ENCODE measurements at regions not wholly inside any gene's neighbourhood (a gene's known extent, or its start where the extent isn't known, plus 50 kb on each side); places are given as distances from the start of the nearest gene placed in this dataset.
A peak's percentile ranks its signal among the peaks of the same experiment; 100 is the strongest.

DNA sequence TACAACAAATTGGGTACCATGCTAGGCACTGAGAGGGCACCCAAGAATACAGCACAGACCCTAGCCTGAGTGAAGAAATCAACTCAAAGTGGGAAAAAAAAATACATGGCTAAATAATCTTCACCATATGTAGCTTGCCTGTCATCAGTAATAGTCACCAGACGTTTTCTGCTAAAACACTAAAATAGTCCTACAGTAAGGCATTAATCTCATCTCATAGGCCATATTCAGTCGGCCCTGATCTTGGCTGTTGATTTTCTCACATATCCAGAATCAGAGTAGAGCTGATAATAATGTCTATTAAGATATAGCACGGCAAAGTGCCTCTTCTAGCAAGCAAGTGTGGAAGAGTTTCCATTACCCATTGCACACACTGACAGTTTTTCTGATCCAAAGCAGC, 322.1 kb upstream of the SLC30A5 start:
- no peak for DNase-seq (ENCODE audit: low read depth)
- no peak overlapping the region for H3K4me3 ChIP-seq (ENCODE audit: low read depth, low read length)
- TF ChIP-seq, protein P1, sequence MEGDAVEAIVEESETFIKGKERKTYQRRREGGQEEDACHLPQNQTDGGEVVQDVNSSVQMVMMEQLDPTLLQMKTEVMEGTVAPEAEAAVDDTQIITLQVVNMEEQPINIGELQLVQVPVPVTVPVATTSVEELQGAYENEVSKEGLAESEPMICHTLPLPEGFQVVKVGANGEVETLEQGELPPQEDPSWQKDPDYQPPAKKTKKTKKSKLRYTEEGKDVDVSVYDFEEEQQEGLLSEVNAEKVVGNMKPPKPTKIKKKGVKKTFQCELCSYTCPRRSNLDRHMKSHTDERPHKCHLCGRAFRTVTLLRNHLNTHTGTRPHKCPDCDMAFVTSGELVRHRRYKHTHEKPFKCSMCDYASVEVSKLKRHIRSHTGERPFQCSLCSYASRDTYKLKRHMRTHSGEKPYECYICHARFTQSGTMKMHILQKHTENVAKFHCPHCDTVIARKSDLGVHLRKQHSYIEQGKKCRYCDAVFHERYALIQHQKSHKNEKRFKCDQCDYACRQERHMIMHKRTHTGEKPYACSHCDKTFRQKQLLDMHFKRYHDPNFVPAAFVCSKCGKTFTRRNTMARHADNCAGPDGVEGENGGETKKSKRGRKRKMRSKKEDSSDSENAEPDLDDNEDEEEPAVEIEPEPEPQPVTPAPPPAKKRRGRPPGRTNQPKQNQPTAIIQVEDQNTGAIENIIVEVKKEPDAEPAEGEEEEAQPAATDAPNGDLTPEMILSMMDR (IDR thresholded peaks at IDR 0.05; ENCODE audit: insufficient read depth, low read depth, low read length): no peak

DNA sequence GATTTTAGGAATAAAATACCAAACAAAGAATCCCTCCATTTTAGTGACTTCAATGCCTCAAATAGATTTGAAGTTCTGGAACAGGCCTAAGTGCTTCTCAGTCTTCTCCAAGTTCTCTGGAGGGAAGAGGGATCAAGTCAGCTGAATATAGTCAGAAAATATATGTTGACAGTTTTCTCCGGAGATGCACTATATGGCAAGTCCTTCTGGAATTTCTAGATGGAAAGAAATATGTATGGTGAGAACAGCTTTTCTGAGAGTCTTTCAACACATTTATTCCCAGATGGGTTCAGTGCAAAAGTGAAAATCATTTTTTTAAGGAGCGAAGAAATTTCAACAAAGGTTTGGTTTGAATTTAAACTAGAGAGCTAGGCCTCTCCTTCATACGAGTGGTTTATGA, 317.4 kb upstream of the SLC30A5 start:
- H3K4me3 ChIP-seq (ENCODE audit: low read depth, low read length): no peak overlapping the region
- TF ChIP-seq, protein P1 (IDR thresholded peaks at IDR 0.05; ENCODE audit: insufficient read depth, low read depth, low read length): no peak
- DNase-seq (ENCODE audit: low read depth): no peak

DNA sequence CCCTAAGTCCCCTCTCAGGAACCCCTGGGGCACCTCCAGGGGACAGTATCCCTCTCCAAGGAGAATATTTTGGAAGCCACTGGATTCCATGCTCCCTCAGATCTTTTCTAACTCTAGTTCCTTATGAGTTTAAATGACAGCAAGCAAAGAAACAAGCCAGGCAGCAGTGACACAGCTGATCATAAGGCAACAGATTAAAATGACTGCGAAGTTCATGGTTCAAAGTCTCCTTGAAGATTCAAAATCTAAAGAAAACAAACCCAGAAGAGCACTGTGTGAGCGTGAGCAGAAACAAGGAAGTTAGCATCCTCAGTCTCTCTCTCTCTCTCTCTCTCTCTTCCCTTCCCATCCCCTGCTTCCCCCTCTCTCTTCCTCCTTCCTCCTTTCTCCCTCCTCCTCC, 316.7 kb upstream of the SLC30A5 start:
- DNase-seq (ENCODE audit: low read depth): no peak
- TF ChIP-seq, protein P1 (IDR thresholded peaks at IDR 0.05; ENCODE audit: insufficient read depth, low read depth, low read length): no peak
- no peak overlapping the region for H3K4me3 ChIP-seq (ENCODE audit: low read depth, low read length)

DNA sequence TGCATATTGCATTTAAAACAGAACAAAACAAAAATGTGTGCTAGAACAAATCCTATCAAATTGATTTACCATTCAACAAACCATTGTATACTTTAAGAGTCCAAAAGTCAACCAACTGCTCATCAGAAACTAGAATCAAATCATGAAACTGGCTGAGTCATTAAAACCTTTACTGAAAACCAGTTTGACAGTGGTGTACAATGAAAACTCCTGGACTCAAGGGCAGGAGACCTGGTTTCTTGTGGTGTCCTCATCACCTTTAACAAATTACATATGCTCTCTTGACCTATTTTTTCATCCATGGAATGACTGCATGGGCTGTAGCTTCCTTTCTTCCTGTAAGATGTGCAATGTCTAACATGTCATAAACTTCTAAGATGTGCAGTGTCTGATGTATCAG, 315.3 kb upstream of the SLC30A5 start:
- DNase-seq (ENCODE audit: low read depth): no peak
- no peak overlapping the region for H3K4me3 ChIP-seq (ENCODE audit: low read depth, low read length)
- TF ChIP-seq, protein P1 (IDR thresholded peaks at IDR 0.05; ENCODE audit: insufficient read depth, low read depth, low read length): no peak

DNA sequence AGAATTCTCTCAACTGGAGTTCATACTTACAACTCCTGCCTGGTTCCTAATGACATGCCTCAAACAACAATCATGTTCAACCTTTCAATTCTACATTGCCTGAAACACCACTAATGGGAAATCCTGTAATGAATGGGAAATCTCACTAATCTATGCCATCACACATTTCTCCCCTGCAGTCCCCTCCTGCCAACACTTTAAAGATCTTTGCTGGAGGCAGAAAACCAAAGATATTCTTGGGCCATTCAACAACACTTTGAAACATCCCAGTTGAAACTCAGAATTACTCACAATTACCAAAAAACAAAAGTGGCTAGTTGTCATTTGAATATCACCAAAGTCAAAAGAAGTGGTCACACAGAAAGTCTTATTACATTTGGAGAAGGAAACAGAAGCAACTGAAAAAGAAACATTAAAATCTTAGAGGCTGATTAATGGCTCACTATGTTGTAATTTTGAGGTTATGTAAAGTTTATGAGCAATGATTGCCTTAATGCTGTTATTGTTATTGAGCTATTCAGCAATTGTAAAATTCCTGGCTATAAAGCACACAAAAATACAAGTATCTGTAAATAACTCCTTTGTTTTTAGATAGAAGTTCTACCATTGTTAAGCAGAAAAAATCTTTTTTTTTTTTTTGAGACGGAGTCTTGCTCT, 313.4 kb upstream of the SLC30A5 start:
- TF ChIP-seq, protein P1 (IDR thresholded peaks at IDR 0.05; ENCODE audit: insufficient read depth, low read depth, low read length): no peak
- peak; percentile 54 for DNase-seq (ENCODE audit: low read depth)
- no peak overlapping the region for H3K4me3 ChIP-seq (ENCODE audit: low read depth, low read length)

DNA sequence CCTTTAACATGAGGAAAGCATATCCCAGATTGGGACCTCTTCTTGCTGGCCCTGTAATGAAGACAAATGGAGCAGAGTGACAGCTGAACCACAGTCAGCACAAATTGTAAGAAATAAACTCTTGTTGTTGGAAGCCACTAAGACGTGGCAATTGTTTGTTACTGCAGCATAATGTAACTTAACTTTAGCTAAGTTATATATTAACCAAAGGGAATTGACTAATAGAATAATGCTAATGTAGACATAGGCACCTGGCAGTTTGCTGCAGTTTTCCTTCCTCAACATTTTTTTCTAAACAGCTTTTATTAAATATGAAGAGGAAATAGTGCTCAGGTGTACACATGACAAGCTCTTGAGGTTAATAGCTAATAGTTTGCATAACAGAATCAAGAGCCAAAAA, 300.7 kb upstream of the SLC30A5 start:
- H3K4me3 ChIP-seq (ENCODE audit: low read depth, low read length): no peak overlapping the region
- DNase-seq (ENCODE audit: low read depth): no peak
- TF ChIP-seq, protein P1 (IDR thresholded peaks at IDR 0.05; ENCODE audit: insufficient read depth, low read depth, low read length): no peak

DNA sequence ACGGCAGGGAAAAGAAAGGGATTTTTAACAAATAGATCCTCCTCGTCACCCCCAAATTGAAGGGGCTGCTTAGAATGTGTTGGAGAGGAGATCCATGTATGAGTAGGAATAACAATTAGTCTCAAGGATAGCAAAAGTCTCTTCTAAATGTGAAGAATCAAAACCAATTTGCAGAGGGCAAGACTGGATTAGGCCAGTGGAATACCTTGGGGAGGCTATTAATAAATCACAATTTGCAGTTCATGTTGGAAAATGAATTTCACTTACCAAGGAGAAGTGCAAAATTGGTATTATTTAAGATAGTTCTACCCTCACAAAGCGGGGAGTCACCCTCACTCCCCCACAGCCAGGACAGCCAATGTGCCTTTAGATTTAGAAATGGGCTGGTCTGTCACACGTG, 299.8 kb upstream of the SLC30A5 start:
- DNase-seq (ENCODE audit: low read depth): no peak
- TF ChIP-seq, protein P1 (IDR thresholded peaks at IDR 0.05; ENCODE audit: insufficient read depth, low read depth, low read length): no peak
- no peak overlapping the region for H3K4me3 ChIP-seq (ENCODE audit: low read depth, low read length)

Data from fibroblast of villous mesenchyme (primary cell).